SK-N-SH (cell line): ENCODE measurements at regions not wholly inside any gene's neighbourhood (a gene's known extent, or its start where the extent isn't known, plus 50 kb on each side); places are given as distances from the start of the nearest gene placed in this dataset.

Experiments used
- CTCF ChIA-PET: fragments of 300-600, 350-600 bp; formaldehyde crosslinking; extraction: SDS; loops from one replicate; lab custom pipeline; 2021; lab: Yijun Ruan, JAX
- POLR2A ChIA-PET: fragments of 350-600 bp; sonication (Branson Sonifier 250); formaldehyde crosslinking; extraction: SDS; loops from one replicate; lab custom pipeline; 2020; ENCODE audit warnings: antibody characterized with exemption, inconsistent platforms; lab: Yijun Ruan, JAX
- DNase-seq: peaks from one replicate; pipeline ENCODE4 v3.0.0; 2012
- H2AFZ ChIP-seq: fragments of 200-600 bp; sonication (generic); 2 replicates; pipeline ENCODE4 v1.8.1; 2016; ENCODE audit warnings: antibody characterized with exemption, mild to moderate bottlenecking, low read depth
- H3F3A ChIP-seq: fragments of 200-600 bp; sonication (generic); replicated peaks from 2 replicates; pipeline ENCODE3; 2016; ENCODE audit warnings: antibody characterized with exemption, mild to moderate bottlenecking; ENCODE audit not compliant: insufficient read depth
- H3K27ac ChIP-seq, 2 experiments: fragments of 200-500 bp in 1 of 2; fragments of 200-600 bp in 1 of 2; sonication (Bioruptor generic) in 1 of 2; sonication (generic), shearing (Covaris generic) in 1 of 2; 2 replicates each; pipeline versions ENCODE4 v1.5.1 to v1.6.1; 2014 to 2016; ENCODE audit warnings: low read depth in 2 of 2, inconsistent platforms in 1 of 2, low read length in 1 of 2, mild to moderate bottlenecking in 1 of 2, mixed read lengths in 1 of 2
- H3K27me3 ChIP-seq: fragments of 200-600 bp; sonication (generic), shearing (Covaris generic); 2 replicates; pipeline ENCODE4 v1.6.1; 2016; ENCODE audit warnings: mixed run types; ENCODE audit not compliant: insufficient read depth
- H3K36me3 ChIP-seq, 2 experiments: fragments of 200-500 bp in 1 of 2; fragments of 200-600 bp in 1 of 2; sonication (Bioruptor generic) in 1 of 2; sonication (generic) in 1 of 2; replicated peaks in 1 of 2; 2 replicates each; pipeline versions ENCODE3 to v1.5.1; 2014 to 2016; ENCODE audit warnings: low read length in 1 of 2, mild to moderate bottlenecking in 1 of 2; ENCODE audit not compliant: insufficient read depth in 2 of 2, control insufficient read depth in 1 of 2
- H3K4me1 ChIP-seq, 2 experiments: fragments of 200-500 bp in 1 of 2; fragments of 200-600 bp in 1 of 2; sonication (Bioruptor generic) in 1 of 2; sonication (generic), shearing (Covaris generic) in 1 of 2; 2 replicates each; pipeline versions ENCODE4 v1.5.1 to v1.6.1; 2014 to 2016; ENCODE audit warnings: low read depth in 1 of 2, low read length in 1 of 2, mixed run types in 1 of 2; ENCODE audit not compliant: insufficient read depth in 2 of 2, control insufficient read depth in 1 of 2
- H3K4me2 ChIP-seq: fragments of 200-600 bp; sonication (generic), shearing (Covaris generic); 2 replicates; pipeline ENCODE4 v1.6.1; 2017; ENCODE audit warnings: mixed run types
- H3K4me3 ChIP-seq, 2 experiments: fragments of 200-500 bp in 1 of 2; fragments of 200-600 bp in 1 of 2; sonication (Bioruptor generic) in 1 of 2; sonication (generic), shearing (Covaris generic) in 1 of 2; 2 replicates each; pipeline versions ENCODE4 v1.5.1 to v1.8.1; 2014 to 2016; ENCODE audit warnings: low read depth in 2 of 2, inconsistent platforms in 1 of 2, low read length in 1 of 2, mild to moderate bottlenecking in 1 of 2, mixed read lengths in 1 of 2, moderate library complexity in 1 of 2
- H3K79me2 ChIP-seq: fragments of 200-600 bp; sonication (generic); 2 replicates; pipeline ENCODE4 v1.8.1; 2017; ENCODE audit warnings: mild to moderate bottlenecking; ENCODE audit not compliant: insufficient read depth
- H3K9ac ChIP-seq: fragments of 200-600 bp; sonication (generic); 2 replicates; pipeline ENCODE4 v1.6.1; 2017; ENCODE audit warnings: mixed run types
- H3K9me2 ChIP-seq: fragments of 200-600 bp; sonication (generic); 2 replicates; pipeline ENCODE4 v1.6.1; 2017; ENCODE audit warnings: mixed run types
- H3K9me3 ChIP-seq: fragments of 200-600 bp; sonication (generic); 2 replicates; pipeline ENCODE4 v1.6.1; 2017; ENCODE audit warnings: mixed run types, mild to moderate bottlenecking, moderate library complexity
- H4K20me1 ChIP-seq: fragments of 200-600 bp; sonication (generic); 2 replicates; pipeline ENCODE4 v1.6.1; 2017; ENCODE audit warnings: mild to moderate bottlenecking, mixed run types; ENCODE audit not compliant: insufficient read depth
- CHD2 ChIP-seq: fragments of 150-350 bp; IDR thresholded peaks from 2 replicates; pipeline ENCODE4 v1.6.1; 2018; ENCODE audit warnings: low read length; ENCODE audit not compliant: partially characterized antibody
- ELF1 ChIP-seq: IDR thresholded peaks from 2 replicates; pipeline ENCODE4 v1.4.0; 2012
- EP300 ChIP-seq, 2 experiments: IDR thresholded peaks; 2 replicates each; pipeline versions ENCODE4 v1.4.0 to v1.6.1; 2012; ENCODE audit warnings: borderline replicate concordance in 1 of 2, low read depth in 1 of 2, low read length in 1 of 2
- FOSL2 ChIP-seq: IDR thresholded peaks from 2 replicates; pipeline ENCODE4 v1.4.0; 2012; ENCODE audit warnings: low read depth, mild to moderate bottlenecking, moderate library complexity, borderline replicate concordance
- FOXM1 ChIP-seq: IDR thresholded peaks from 2 replicates; pipeline ENCODE4 v1.4.0; 2012; ENCODE audit warnings: low read depth, mild to moderate bottlenecking
- JUND ChIP-seq: IDR thresholded peaks from 2 replicates; pipeline ENCODE4 v1.4.0; 2012
- MEF2A ChIP-seq: IDR thresholded peaks from 2 replicates; pipeline ENCODE4 v1.4.0; 2012; ENCODE audit warnings: low read depth, borderline replicate concordance
- MXI1 ChIP-seq: IDR thresholded peaks from 2 replicates; pipeline ENCODE4 v1.6.1; 2012; ENCODE audit warnings: mild to moderate bottlenecking, low read depth, low read length, improper control_type of control experiment
- RCOR1 ChIP-seq: fragments of 150-350 bp; IDR thresholded peaks from 2 replicates; pipeline ENCODE4 v1.6.1; 2017; ENCODE audit warnings: antibody characterized with exemption, low read length
- SIN3A ChIP-seq: IDR thresholded peaks from 2 replicates; pipeline ENCODE4 v1.6.1; 2012; ENCODE audit warnings: low read depth, mild to moderate bottlenecking, low read length, moderate library complexity, borderline replicate concordance
- WGBS: methylation state at CpG from one replicate; pipeline ENCODE4 v1.1.6; 2017; ENCODE audit warnings: low lambda C conversion rate; 5-methylcytosine and 5-hydroxymethylcytosine counted together
- TF ChIP-seq, protein P1 (sequence below): IDR thresholded peaks from 2 replicates; pipeline ENCODE4; 2012
- TF ChIP-seq, protein P2 (sequence below): IDR thresholded peaks from 2 replicates; pipeline ENCODE4 v1.4.0; 2012; ENCODE audit warnings: low read depth, borderline replicate concordance
- TF ChIP-seq, protein P3 (sequence below): fragments of 150-350 bp; IDR thresholded peaks from 2 replicates; pipeline ENCODE4 v1.6.1; 2017; ENCODE audit warnings: antibody characterized with exemption, low read length, low read depth, borderline replicate concordance

DNA sequence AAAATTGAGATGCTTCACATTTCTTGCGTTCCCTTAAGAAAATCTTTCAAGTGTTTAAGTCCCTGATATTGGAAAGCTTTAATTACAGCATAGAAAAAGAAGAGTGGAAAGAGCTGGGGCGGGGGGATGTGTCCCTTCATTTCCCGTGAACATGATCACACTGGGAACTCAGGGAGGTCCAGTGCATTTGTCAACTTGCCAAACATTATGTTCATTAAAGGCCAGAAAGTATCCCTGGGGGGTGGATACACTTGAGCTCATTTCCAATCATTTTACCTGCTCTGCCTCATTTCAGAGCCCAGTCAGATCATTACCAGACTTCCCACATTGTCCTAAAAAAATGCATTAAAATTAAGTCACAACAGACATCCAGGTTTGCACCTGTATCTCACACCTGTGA is 123.6 kb upstream of the KCNJ15 start (continued):
- TF ChIP-seq, protein P1, sequence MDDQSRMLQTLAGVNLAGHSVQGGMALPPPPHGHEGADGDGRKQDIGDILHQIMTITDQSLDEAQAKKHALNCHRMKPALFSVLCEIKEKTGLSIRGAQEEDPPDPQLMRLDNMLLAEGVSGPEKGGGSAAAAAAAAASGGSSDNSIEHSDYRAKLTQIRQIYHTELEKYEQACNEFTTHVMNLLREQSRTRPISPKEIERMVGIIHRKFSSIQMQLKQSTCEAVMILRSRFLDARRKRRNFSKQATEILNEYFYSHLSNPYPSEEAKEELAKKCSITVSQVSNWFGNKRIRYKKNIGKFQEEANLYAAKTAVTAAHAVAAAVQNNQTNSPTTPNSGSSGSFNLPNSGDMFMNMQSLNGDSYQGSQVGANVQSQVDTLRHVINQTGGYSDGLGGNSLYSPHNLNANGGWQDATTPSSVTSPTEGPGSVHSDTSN, result no peak
- TF ChIP-seq FOXM1, result no peak
- no peak for TF ChIP-seq RCOR1
- TF ChIP-seq, all 33 proteins: peak for 0

DNA sequence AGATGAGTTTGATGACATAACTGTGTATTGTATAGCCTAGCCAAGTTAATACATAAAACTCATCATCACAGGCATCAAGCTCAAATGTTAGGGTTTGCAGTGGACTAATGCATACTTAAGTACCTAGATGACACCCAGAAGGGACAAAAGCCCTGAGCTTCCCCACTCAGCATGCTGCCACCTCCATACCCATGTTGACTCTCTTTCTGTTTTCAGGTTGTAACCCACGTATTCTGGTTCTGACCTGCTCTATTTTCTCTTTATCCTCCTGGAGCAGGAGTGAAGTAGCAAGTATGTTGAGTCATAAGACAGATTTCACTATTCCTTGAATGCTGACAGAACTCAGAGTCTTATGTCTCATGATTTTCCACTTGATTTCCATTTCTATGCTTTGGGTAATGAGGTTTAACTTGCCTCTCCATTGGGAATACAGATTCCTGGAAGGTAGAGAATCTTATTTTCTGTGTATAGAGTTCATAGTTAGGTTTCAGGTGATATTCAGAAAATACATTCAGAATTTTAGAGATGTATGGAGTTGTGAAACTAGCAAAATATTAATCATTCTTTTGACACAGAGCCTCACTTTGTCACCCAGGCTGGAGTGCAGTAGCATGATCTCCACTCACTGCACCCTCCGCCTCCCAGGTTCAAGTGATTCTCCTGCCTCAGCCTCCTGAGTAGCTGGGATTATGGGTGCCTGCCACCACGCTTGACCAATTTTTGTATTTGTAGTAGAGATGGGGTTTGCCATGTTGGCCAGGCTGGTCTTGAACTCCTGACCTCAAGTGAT is 122.5 kb upstream of the KCNJ15 start:
- no peaks in the 10 kb centered on the region for H3K9me2 ChIP-seq
- no peaks in the 10 kb centered on the region for H3K36me3 ChIP-seq
- H3K4me3 ChIP-seq, result no peak overlapping the region
- H2AFZ ChIP-seq, result no peak overlapping the region
- peaks cover 18% of the 10 kb centered on the region; the same call in 1 of the 2 replicates for H3K27me3 ChIP-seq
- WGBS, result 34% methylated on average over 3 of the region's 3 CpGs
- ChIA-PET CTCF (no interaction called here), POLR2A (no interaction called here)
- H3K4me1 ChIP-seq, result no peaks in the 10 kb centered on the region
- no peak overlapping the region for H3K4me2 ChIP-seq
- H3K9ac ChIP-seq, result no peak overlapping the region
- H3F3A ChIP-seq, result no peaks in the 10 kb centered on the region
- no peaks in the 10 kb centered on the region for H4K20me1 ChIP-seq
- no peaks in the 10 kb centered on the region for H3K79me2 ChIP-seq
- H3K9me3 ChIP-seq, result no peaks in the 10 kb centered on the region
- no peak for TF ChIP-seq ELF1
- TF ChIP-seq FOXM1, result no peak
- no peak for TF ChIP-seq MXI1
- TF ChIP-seq, protein P2, sequence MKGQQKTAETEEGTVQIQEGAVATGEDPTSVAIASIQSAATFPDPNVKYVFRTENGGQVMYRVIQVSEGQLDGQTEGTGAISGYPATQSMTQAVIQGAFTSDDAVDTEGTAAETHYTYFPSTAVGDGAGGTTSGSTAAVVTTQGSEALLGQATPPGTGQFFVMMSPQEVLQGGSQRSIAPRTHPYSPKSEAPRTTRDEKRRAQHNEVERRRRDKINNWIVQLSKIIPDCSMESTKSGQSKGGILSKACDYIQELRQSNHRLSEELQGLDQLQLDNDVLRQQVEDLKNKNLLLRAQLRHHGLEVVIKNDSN, result no peak
- TF ChIP-seq CHD2, result no peak
- TF ChIP-seq, protein P3, sequence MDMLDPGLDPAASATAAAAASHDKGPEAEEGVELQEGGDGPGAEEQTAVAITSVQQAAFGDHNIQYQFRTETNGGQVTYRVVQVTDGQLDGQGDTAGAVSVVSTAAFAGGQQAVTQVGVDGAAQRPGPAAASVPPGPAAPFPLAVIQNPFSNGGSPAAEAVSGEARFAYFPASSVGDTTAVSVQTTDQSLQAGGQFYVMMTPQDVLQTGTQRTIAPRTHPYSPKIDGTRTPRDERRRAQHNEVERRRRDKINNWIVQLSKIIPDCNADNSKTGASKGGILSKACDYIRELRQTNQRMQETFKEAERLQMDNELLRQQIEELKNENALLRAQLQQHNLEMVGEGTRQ, result no peak
- no peak for TF ChIP-seq JUND
- TF ChIP-seq RCOR1, result no peak
- TF ChIP-seq SIN3A, result no peak
- TF ChIP-seq, protein P1, result no peak
- TF ChIP-seq EP300 (IDR thresholded peaks at IDR 0.05; ENCODE audit: borderline replicate concordance in 1 of 2, low read depth in 1 of 2, low read length in 1 of 2), result no peak
- TF ChIP-seq MEF2A, result no peak
- TF ChIP-seq FOSL2, result no peak
- DNase-seq, result no peak
- H3K27ac ChIP-seq, result no peak overlapping the region
